ENCODE measurements at regions not wholly inside any gene's neighbourhood (a gene's known extent, or its start where the extent isn't known, plus 50 kb on each side); places are given as distances from the start of the nearest gene placed in this dataset.

DNA sequence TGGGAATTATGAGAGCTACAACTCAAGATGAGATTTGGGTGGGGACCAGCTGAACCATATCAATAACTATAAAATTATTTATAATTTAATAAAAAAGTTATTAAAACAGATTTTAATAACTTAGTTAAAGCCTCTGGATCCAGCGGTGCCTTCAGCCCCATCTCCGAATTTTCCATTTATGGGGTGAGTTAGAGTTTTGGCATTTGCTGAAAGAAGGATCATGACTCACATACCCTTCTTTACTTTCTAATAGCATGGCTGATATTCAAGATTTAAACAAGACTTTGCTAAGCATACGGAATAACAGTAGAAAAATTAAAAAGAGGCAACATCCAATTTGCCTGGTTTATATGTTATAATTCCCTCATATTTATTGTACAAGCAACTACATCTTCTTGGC is 94.5 kb downstream of the RDH14 start:
- DNase-seq (ENCODE audit: low read depth), result no peak

DNA sequence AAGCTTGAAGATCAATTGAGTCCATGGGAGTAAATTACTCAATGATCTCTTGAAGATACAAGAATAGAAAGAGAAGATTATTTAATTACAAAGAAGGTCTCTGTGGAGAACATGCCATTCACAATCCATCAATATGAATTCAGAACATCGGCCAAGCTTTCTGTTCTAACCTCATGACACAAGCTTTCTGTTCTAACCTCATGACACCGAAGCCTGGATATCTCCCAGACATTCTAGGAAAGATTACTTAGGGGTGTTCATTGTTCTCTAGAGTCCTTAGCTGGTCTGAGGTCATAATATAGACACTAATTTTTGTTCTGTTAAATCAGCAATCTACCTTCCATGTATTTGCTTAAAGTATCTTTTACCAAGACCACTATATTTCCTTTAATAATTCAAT is 95.5 kb downstream of the RDH14 start:
- no peak for DNase-seq (ENCODE audit: low read depth)

DNA sequence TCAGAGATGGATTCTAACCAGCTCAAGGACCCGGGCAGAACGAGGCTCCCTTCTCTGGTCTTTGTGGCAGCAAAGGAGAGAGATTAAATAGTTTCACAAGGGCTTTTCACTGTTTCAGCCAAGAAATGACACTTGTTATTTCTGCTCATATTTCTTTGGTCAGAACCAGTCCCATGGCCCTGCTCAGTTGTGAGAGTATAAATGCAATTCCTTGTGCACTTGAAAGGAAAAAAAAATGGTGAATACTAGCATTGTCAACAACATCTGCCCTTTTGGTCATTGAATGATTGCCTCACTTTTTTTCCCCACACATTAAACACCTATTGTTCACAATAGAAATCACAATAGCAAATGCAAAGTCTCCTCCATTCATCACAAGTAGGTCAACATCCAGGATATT is 104.4 kb downstream of the RDH14 start:
- no peak for DNase-seq (ENCODE audit: low read depth)

DNA sequence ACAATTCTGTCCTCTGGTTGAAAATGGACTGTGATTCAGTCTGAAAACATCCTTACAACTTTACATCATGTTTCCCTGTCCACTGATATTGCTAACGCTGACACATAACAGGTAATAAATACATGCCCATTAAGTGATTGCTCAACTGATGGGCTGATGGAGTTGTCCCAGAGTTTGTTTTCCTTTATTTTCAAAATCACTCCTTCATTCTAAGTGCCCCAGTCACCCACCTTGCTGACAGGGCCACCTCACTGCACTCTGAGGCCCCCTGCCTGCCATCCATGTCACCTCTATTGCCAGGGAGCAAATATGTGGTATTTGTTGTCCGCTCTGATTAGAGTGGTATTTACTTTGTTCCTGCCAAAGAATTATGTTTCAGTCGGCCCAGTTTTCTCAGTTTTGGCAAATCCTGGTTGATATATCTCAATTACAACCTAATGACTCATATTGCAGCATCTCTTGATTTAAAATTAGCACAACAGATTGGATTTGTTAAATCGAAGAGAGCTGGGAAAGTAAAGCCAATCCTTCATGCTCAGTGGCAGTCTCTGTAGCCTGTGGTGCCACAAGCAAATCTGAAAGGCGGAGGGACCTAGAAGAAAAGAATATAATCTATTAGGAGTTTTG is 105.1 kb downstream of the RDH14 start:
- DNase-seq (ENCODE audit: low read depth), result no peak

DNA sequence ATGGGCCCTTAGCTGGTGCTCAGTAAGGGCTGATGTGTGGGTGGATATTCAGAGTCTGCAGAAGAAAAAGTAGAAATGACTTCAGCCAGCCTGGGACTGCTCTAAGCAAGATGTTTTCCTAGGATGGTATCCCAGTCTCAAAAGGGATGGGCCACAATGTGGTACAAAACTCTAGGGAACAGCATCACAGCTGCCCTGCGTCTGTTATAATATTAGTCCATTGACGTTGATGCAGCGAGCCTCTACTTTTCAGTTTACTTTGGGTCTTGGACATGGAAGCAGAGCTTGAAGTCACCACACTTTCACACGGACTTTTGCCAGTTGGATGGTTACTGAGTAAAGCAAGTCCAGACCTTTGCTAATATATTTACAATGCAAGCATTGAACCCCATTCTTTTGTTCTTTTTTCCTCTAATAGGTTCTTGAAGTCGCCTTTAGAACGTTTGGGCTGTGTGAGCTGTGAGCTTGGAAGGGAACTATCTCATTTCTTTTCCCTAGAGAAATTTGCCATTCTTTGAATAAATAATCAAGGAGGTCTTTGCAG is 105.7 kb downstream of the RDH14 start:
- DNase-seq (ENCODE audit: low read depth), result no peak

DNA sequence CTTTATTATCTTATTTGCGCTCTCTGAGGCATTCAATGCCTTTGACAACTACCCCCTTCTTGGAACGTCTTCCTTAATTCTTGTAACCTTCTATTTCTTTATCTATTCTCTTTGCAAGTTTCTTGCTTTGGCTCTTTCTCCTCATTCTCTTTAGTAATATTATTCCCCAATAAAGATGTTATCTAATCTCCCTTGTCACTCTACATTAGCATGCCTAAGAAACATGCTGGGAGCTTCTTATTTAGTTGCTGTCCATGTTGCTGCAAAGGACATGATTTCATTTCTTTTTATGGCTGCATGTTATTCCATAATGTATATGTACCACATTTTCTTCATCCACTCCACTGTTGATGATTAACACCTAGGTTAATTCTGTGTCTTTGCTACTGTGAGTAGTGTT is 113.7 kb downstream of the RDH14 start:
- no peak for DNase-seq (ENCODE audit: low read depth)

DNA sequence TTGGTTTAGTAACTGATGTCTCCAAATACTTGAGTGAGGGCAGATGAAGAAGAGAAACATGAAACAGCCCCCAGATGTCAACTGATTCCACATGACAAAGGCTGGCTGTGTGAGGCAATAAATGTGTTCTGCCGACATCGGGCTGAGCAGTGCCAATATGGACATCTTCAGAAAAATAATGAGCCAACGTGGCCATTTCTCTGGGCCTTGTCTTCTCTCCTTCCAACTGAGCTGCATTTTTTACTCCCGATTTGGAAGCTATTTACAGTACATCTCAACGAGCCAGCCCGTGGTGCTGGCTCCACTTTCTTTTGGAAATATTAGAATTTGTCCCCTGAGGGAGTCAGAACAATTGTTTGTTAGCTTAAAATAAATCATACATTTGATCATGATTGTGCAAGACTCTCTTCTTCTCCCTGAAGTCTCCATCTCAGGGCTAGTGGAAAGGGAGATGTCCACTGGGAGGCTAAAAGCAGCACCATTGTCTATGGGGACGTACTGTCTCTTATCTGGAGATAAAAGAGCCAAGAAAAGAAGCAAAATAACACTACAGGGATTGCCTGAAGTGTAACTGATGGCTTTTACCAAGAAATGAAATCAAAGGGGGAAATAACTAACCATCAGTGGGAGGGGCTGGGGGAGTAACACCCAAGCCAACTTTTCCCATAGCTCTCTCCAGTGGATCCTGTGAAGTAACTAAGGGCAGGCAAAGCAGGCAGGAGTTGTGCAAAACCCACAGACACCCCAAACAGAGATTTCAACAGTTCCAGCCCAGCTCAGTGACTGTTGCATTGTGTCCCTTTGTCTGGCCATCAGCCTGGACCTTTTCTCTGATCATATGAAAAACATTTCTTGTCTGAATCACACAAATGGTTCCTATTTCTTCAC is 114.8 kb downstream of the RDH14 start:
- no peak for DNase-seq (ENCODE audit: low read depth)

DNA sequence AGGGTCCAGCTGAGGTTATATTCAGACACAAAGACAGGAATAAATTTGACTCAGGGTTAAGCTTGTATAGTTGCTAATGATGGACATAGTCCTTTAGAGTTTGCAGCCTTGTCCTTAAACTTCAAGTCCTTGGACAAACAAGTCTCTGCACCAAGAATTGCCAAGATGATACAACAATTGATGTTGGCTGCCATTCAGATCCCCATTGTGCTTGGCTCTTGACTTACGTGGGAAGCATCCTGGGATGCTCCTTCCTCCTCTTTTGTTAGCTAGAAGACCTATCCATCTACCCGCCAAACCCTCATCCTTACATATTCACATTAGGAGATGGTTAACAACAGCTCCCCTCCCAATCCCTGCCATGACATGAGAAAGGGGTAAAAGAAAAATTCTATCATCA is 115.6 kb downstream of the RDH14 start:
- DNase-seq (ENCODE audit: low read depth), result no peak

DNA sequence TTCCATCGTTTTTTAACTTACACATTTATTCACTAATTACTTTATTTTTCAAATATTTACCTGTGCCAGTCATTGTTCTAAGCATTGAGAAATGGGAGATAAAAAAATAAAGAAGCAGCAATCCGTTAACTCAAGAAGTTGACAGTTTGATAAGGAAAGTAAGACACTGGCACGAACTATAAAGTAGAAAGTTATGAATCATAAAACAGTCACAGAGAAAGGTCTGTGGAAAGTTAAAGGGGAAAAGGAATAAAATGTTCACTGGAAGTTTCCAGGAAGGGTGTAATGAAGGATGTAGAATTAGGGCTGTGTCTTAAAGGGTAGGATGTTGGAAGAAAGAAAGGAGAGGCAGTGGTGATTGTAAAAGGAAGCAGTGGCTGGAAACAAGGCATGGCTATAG is 118.9 kb downstream of the RDH14 start:
- DNase-seq (ENCODE audit: low read depth), result no peak

DNA sequence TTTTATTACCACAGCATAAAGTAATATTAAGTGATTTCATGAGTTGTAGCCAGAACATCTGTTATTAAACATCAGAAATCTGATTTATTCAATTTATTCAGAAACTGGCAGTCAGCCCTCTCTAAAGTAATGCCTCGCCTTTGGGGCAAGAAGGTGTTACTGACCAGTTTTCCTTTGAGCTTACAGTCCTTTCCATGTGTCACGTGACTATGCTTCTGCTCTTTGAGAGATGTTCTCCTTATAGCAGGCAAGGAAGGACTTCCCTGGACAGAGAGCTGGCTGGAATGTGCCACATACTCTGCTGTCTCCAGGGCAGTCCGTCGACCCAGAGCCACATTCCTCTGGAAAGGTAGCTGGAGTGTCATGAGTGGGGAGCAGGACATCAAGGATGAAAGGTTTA is 119.7 kb downstream of the RDH14 start:
- DNase-seq (ENCODE audit: low read depth), result no peak

DNA sequence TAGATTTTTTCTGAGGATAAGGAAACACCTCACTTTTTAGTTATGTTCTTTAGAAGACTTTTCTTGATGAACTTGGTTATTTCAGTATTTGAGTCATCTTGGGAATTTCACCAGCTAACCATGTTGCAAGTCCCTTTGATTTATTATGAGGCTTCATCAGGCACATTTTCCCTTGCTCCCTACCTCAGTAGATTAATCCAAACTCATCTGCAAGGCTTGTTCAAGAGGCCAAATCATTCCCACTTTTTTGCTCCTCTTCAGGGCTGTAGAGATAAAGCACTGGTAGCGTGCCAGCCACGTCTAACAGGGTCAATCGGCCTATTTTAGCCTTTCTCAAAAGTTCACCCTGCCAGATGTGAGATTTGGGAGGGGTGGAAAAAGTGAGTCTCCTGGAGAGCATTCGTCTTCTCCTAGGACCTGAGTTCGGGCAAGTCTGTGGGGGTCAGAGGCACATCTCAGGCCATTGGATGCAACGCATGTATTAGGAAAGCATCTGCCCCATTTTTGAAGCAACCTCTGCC is 120.3 kb downstream of the RDH14 start:
- no peak for DNase-seq (ENCODE audit: low read depth)

DNA sequence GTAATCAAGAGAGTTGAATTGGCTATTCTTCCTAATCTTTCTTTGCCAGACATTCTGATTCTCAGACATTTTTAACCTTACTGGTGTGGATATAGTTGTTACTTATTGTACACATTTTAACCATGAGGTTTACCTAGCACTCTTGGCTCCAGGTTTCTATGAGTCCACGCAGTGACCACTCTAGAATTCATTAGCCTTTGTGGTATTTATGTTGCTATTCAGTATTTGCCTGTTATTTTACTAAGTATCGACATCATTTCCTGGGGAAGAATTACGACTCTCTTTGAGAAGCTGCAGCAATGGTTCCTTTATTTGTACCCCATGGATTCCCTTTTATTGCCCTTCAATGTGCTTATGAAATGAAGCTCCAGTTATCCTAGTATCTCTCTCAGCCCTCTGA is 120.7 kb downstream of the RDH14 start:
- no peak for DNase-seq (ENCODE audit: low read depth)

DNA sequence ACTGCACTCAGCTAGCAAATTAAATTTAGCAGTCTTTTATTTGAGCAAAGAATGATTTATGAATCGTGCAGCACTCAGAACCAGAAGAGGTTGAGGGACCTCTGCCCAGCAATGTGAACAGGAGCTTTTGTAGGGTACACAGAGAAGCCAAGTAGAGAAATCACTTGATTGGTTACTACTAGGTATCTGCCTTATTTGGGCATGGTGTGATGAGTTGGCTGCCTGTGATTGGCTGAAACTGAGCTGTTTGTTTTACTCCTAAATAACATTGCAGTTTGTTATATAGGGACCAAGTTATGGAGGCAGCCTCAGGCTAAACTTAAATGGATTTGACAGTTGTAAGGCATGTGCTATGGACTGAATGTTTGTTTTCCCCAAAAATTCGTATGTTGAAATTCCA is 122.5 kb downstream of the RDH14 start:
- no peak for DNase-seq (ENCODE audit: low read depth)

DNA sequence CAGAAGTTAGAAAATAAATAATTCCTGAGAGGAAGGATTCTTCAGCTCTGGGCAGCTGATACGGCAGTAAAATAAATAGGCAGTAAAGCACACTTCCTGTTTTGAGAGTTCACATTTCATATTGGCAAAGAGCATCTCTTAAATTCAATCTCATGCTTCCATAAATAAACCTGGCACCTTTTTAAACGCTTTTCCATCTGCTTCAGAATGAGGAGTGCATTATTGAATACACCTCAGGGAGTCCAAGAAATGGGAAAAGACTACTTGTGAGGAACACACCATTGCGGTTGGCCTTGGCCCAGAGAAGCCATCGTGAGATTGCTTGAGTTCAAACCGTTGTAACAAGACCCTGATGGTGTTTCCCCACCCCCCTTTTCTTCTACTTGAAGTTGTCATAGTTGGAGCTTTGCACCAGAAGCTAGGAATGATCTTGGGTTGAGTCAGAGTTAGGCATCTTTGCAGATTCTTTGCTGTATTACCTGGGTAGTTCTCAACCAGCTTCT is 123.9 kb downstream of the RDH14 start:
- no peak for DNase-seq (ENCODE audit: low read depth)

DNA sequence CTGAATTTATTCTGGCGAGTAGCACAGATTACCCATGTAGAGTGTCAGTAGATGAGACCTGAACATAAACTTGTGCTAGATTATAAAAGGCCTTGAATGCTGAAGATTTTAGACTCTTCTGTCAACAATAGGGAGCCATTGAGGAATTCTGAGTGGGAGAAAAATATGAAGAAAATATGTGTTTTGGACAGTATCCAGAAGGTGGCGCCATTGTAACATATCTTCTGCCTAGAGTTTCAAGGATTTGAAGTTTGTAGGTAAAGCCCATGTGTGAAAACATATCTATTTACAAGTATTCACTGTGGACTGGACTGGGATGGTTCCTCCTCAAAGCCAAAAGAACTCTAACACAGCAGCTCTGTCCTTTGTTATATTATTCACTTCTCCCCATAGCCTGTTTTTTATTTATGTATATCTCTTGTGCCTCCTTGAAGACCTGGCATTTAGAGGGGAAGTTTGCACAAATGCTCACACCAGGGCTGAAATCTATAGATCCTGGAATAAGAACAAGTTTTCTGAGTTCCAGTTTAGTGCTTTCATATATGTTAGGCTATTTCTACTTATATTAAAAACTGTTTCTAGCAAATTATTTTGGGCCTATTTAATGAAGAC is 124.9 kb downstream of the RDH14 start:
- DNase-seq (ENCODE audit: low read depth), result no peak

DNA sequence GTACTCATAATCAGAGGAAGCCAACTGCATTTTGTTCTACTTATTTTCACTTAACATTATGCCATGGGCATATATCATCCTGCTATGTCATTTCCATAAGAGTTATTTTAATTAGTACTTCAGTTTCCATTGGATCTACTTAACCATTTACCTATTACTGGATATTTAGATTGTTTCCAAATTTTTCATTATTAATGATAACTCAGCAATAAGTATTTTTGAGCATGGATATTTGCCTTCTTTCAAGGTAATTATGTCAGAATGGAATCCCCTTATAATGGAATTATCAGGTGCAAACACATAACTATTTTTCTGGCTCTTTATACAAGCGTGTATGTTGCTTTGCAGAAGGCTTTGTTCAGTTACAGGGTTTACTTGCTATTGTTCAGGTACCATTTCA is 126.6 kb downstream of the RDH14 start:
- no peak for DNase-seq (ENCODE audit: low read depth)

DNA sequence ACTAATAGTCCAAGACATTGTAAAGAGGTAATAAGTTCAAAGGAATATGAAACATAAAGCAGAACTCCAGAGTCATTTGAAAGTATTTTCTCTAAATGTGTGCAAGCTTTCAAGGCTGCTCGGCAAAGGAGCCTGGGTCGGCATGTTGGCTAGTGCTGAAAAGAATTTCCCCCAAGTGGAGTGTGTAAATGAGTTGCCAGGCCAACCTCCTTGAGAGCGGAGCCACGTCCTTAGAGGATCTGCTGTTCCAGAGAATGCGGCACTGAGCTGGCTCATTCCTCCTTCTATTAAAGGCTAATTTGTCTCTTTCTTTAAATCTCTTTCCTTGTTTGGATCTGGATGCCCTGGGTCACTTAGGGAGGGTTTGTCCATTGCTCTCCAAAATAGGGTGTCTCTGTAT is 127.5 kb downstream of the RDH14 start:
- DNase-seq (ENCODE audit: low read depth), result no peak

DNA sequence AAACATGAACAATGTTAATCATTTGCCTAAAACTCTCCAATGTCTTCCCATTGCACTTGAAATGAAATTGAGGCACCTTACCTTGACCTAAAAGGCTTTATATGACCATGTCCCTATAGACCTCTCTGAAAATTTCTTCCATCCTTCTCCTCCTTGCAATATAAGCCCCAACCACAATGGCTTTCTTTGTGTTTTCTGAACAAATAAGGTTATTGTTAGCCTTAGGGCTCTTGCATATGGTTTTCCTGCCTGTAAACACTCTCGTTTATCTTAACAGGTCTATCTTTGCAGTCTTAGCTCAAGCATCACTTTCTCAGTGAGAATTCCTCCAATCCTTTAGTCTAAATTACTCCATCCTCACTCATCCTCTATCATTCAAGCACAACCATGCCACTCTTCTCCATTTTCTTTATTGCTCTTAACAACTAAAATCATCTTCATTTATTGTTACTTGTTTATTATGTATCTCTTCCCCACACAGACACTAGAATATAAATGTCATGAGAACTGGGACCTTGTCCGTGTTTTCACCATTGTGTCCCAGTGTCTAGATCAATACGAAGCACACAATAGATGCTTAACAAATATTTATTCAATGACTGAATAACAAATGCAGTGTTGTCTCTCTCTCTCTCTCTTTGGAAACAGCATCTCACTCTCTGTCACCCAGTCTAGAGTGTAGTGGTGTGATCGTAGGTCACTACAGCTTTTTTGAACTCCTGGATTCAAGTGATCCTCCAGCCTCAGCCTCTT is 129.3 kb downstream of the RDH14 start:
- DNase-seq (ENCODE audit: low read depth), result no peak

DNA sequence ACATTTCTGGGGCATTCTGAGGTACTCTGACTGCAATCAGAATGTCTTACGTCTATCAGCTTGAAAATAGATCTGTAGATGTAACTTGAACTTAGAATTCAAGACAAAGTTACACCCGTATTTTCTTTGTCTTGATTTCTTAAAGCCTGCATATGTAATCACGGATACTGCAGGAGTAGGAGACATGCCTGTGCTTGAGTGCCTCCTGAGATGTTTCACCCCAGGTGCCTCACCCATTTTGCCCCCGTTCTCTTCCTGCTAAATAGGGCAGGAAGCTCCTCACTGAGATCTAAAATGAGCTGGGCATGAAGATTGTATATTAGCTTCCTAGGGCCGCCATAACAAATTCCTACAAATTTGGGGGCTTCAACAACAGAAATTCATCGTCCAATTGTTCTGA is 131.9 kb downstream of the RDH14 start:
- DNase-seq (ENCODE audit: low read depth), result no peak

DNA sequence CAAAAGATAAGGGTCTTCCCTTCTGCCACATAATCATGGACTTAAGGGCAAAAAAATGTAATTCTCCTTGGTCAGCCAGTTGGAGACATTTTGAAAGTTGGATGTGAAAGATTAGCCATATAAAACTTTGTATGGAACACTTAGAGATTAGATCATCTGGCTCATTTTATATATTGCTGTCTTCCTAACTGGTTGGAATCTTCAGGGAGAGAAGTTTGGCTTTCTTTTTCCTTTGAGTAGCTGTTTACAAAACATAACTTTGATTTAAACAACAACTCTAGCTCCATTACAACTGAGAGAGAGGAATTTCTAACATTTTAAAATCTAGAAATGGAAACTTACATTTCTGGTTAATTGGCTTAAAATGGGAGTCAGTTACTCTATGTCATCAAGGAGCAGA is 132.7 kb downstream of the RDH14 start:
- no peak for DNase-seq (ENCODE audit: low read depth)

DNA sequence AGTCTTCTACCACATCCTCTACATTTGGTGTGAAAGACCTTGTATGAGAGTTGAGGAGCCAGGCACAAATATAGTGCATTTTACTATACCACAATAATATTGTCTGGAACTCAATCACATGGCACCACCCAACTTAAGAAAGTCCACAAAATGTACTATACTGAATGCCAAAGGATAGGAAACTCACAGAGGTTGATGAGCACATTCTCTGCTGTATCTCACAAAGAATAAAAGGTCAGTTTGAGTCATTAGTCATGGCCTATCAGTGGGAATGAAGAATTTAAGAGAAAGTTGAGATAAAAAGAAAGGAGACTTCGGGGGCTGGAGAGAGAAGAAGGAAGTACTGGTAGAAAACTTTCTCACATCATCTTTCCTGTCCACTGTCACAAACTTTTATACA is 134.3 kb downstream of the RDH14 start:
- DNase-seq (ENCODE audit: low read depth), result no peak

DNA sequence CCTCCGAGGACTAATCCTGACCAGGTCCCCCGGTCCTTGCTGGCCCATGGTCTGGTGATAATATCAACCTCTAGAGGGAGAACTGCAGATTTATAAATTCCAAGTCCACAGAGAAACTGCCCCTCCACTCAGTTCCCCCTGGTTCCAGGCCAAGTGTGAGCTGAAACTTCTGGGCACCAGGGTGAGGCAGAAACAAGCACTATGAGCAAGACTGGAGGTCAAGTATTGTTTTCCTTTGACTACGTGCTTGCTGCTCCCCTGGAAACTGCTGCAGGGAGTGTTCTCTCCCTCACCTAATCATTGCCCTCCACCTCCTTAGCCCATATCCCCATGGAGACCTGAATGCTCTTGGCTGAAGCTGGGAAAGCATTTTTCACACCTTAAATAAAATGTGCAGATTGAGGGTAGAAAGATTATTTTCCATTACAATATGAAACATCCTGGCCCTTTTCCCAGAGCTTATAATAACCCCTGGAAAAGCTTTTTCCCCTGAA is 135.2 kb downstream of the RDH14 start:
- no peak for DNase-seq (ENCODE audit: low read depth)
